Gastroesophageal sphincter (tissue), 4 donors: ENCODE measurements at regions not wholly inside any gene's neighbourhood (a gene's known extent, or its start where the extent isn't known, plus 50 kb on each side); places are given as distances from the start of the nearest gene placed in this dataset.

Source experiments
- ATAC-seq: fragments of 150-250 bp; one replicate; pipeline ENCODE4 v1.9.1; 2016; ENCODE audit warnings: mild to moderate bottlenecking, moderate library complexity
- H3K27ac ChIP-seq, 4 donors: fragments of 200-600 bp; sonication (generic) in 3 of 4; 1 replicate in 3 of 4; 2 replicates in 1 of 4; pipeline ENCODE4 v1.5.1; 2016 to 2019
- H3K27me3 ChIP-seq: fragments of 200-600 bp; sonication (generic); one replicate; pipeline ENCODE4 v1.5.1; 2019
- H3K36me3 ChIP-seq, 2 donors: fragments of 200-600 bp; sonication (generic); one replicate each; pipeline ENCODE4 v1.5.1; 2019; ENCODE audit warnings: control low read depth in 1 of 2
- H3K4me1 ChIP-seq, 3 donors: fragments of 200-600 bp; sonication (generic); 1 replicate in 2 of 3; 2 replicates in 1 of 3; pipeline ENCODE4 v1.5.1; 2016 to 2019; ENCODE audit warnings: control low read depth in 2 of 3
- H3K4me3 ChIP-seq, 2 donors: fragments of 200-600 bp; sonication (generic); one replicate each; pipeline ENCODE4 v1.5.1; 2019; ENCODE audit warnings: mild to moderate bottlenecking in 1 of 2, moderate library complexity in 1 of 2
- H3K9me3 ChIP-seq, 3 donors: fragments of 200-600 bp; sonication (generic); one replicate each; pipeline ENCODE4 v1.5.1; 2017 to 2019; ENCODE audit warnings: control low read depth in 2 of 3
- CTCF ChIP-seq, 4 experiments: fragments of 200-600 bp in 2 of 4; fragments of 450-650 bp in 2 of 4; sonication (generic) in 1 of 4; IDR thresholded peaks; one replicate each; pipeline ENCODE4 v1.5.1; 2017 to 2019; ENCODE audit warnings: antibody characterized with exemption in 4 of 4, mild to moderate bottlenecking in 2 of 4, moderate library complexity in 2 of 4
- EP300 ChIP-seq: sonication (generic); formaldehyde crosslinking; IDR thresholded peaks from one replicate; pipeline ENCODE4 v1.6.1; 2017; ENCODE audit warnings: antibody characterized with exemption, mild to moderate bottlenecking
- POLR2A ChIP-seq, 2 donors: fragments of 450-650 bp; IDR thresholded peaks; one replicate each; pipeline ENCODE4 v1.6.1; 2017; ENCODE audit warnings: antibody characterized with exemption in 2 of 2, mild to moderate bottlenecking in 2 of 2, moderate library complexity in 1 of 2
- POLR2AphosphoS5 ChIP-seq: sonication (generic); formaldehyde crosslinking; IDR thresholded peaks from one replicate; pipeline ENCODE4 v1.6.1; 2017; ENCODE audit warnings: antibody characterized with exemption
- WGBS, 2 donors: methylation state at CpG; one replicate each; pipeline ENCODE4 v1.1.5; 2018; ENCODE audit warnings: low coverage in 1 of 2; 5-methylcytosine and 5-hydroxymethylcytosine counted together

GRCh38 chr6:100283285-100283684 lies 181.4 kb downstream of the SIM1 start:
- no peaks in the 10 kb centered on the region for H3K36me3 ChIP-seq
- H3K4me3 ChIP-seq = no peak overlapping the region
- TF ChIP-seq POLR2AphosphoS5 (no peak), CTCF (IDR thresholded peaks at IDR 0.05) (no peak), POLR2A (IDR thresholded peaks at IDR 0.05) (no peak), EP300 (no peak)
- H3K9me3 ChIP-seq = no peaks in the 10 kb centered on the region
- H3K27ac ChIP-seq = no peak overlapping the region
- no peak for ATAC-seq
- peaks cover 8% of the 10 kb centered on the region for H3K27me3 ChIP-seq
- peaks cover 0 to 8% (median 0%) of the 10 kb centered on the region in 3 donors for H3K4me1 ChIP-seq

GRCh38 chr6:100281471-100281901 lies 183.2 kb downstream of the SIM1 start:
- H3K27ac ChIP-seq = no peak overlapping the region
- peak overlapping the region in 1 of 2 donors; percentile 29 for H3K4me3 ChIP-seq
- no peaks in the 10 kb centered on the region for H3K36me3 ChIP-seq
- H3K4me1 ChIP-seq = peaks cover 0 to 8% (median 0%) of the 10 kb centered on the region in 3 donors
- H3K9me3 ChIP-seq = no peaks in the 10 kb centered on the region
- no peak for TF ChIP-seq POLR2A (IDR thresholded peaks at IDR 0.05)
- no peak for TF ChIP-seq POLR2AphosphoS5
- no peak for TF ChIP-seq CTCF (IDR thresholded peaks at IDR 0.05)
- TF ChIP-seq EP300 = no peak
- WGBS, 2 donors = 1 to 5% methylated on average over 4 to 10 of the region's 17 CpGs
- peaks cover 8% of the 10 kb centered on the region for H3K27me3 ChIP-seq
- no peak for ATAC-seq

- TF ChIP-seq POLR2AphosphoS5 (no peak), CTCF (IDR thresholded peaks at IDR 0.05) (no peak), EP300 (no peak), POLR2A (IDR thresholded peaks at IDR 0.05) (no peak)
- H3K4me1 ChIP-seq = peaks cover 0 to 5% (median 0%) of the 10 kb centered on the region in 3 donors
- no peaks in the 10 kb centered on the region for H3K9me3 ChIP-seq
- 79 to 81% methylated on average over 3 of the region's 3 CpGs for WGBS, 2 donors
- H3K4me3 ChIP-seq = no peak overlapping the region
- H3K27ac ChIP-seq = no peak overlapping the region
- no peaks in the 10 kb centered on the region for H3K36me3 ChIP-seq
- ATAC-seq = no peak
- peaks cover 5% of the 10 kb centered on the region for H3K27me3 ChIP-seq
Measured at GRCh38 chr6:100276311-100277057, 188.2 kb downstream of the SIM1 start.

- H3K36me3 ChIP-seq = no peaks in the 10 kb centered on the region
- TF ChIP-seq EP300 = no peak
- no peak for TF ChIP-seq POLR2AphosphoS5
- no peak for TF ChIP-seq POLR2A (IDR thresholded peaks at IDR 0.05)
- no peak for TF ChIP-seq CTCF (IDR thresholded peaks at IDR 0.05)
- H3K4me3 ChIP-seq = no peak overlapping the region
- H3K4me1 ChIP-seq = no peaks in the 10 kb centered on the region
- H3K27me3 ChIP-seq = no peaks in the 10 kb centered on the region
- ATAC-seq = no peak
- 67 to 100% methylated on average over 1 of the region's 1 CpG for WGBS, 2 donors
- H3K9me3 ChIP-seq = no peaks in the 10 kb centered on the region
- H3K27ac ChIP-seq = no peak overlapping the region
Measured at GRCh38 chr6:100274147-100274546, 190.6 kb downstream of the SIM1 start.

- 88 to 90% methylated on average over 2 of the region's 2 CpGs for WGBS, 2 donors
- no peak for ATAC-seq
- no peak overlapping the region for H3K27ac ChIP-seq
Measured at GRCh38 chr6:100271625-100272024, 193.1 kb downstream of the SIM1 start.

More at GRCh38 chr6:100271625-100272024, 193.1 kb downstream of the SIM1 start:
- Histone ChIP-seq H3K27me3 (no peaks in the 10 kb centered on the region), H3K36me3 (no peaks in the 10 kb centered on the region), H3K9me3 (no peaks in the 10 kb centered on the region), H3K4me3 (no peak overlapping the region), H3K4me1 (no peaks in the 10 kb centered on the region)
- no peak for TF ChIP-seq CTCF (IDR thresholded peaks at IDR 0.05)
- TF ChIP-seq POLR2AphosphoS5 = no peak
- no peak for TF ChIP-seq EP300
- TF ChIP-seq POLR2A (IDR thresholded peaks at IDR 0.05) = no peak
